Tibial nerve (tissue), 4 donors: ENCODE measurements at regions not wholly inside any gene's neighbourhood (a gene's known extent, or its start where the extent isn't known, plus 50 kb on each side); places are given as distances from the start of the nearest gene placed in this dataset.

ENCODE experiments used
- DNase-seq, 2 donors: peaks; one replicate each; pipeline ENCODE4 v3.0.0-alpha.2; 2019; ENCODE audit warnings: low spot score in 2 of 2
- H3K27ac ChIP-seq, 4 donors: fragments of 200-600 bp; sonication (generic) in 3 of 4; one replicate each; pipeline ENCODE4 v1.5.1; 2017 to 2019; ENCODE audit warnings: mild to moderate bottlenecking in 1 of 4
- H3K27me3 ChIP-seq, 2 donors: fragments of 200-600 bp; sonication (generic) in 1 of 2; one replicate each; pipeline versions ENCODE4 v1.5.1 to v1.6.0; 2017 to 2019
- H3K36me3 ChIP-seq, 3 donors: fragments of 200-600 bp; sonication (generic); one replicate each; pipeline ENCODE4 v1.5.1; 2018 to 2019
- H3K4me1 ChIP-seq, 4 donors: fragments of 200-600 bp; sonication (generic) in 3 of 4; one replicate each; pipeline ENCODE4 v1.5.1; 2017 to 2019
- H3K4me3 ChIP-seq, 4 donors: fragments of 200-600 bp; sonication (generic) in 3 of 4; one replicate each; pipeline ENCODE4 v1.5.1; 2017 to 2019; ENCODE audit warnings: mild to moderate bottlenecking in 1 of 4, moderate library complexity in 1 of 4
- H3K9me3 ChIP-seq, 4 donors: fragments of 200-600 bp; sonication (generic) in 3 of 4; one replicate each; pipeline ENCODE4 v1.5.1; 2017 to 2019
- EP300 ChIP-seq, 2 donors: sonication (generic); formaldehyde crosslinking; IDR thresholded peaks; one replicate each; pipeline ENCODE4 v1.6.1; 2017; ENCODE audit warnings: antibody characterized with exemption in 2 of 2, mild to moderate bottlenecking in 1 of 2
- POLR2A ChIP-seq, 2 donors: fragments of 450-650 bp; IDR thresholded peaks; one replicate each; pipeline ENCODE4 v1.6.1; 2017; ENCODE audit warnings: antibody characterized with exemption in 2 of 2, mild to moderate bottlenecking in 2 of 2, moderate library complexity in 2 of 2
- WGBS, 2 donors: methylation state at CpG; one replicate each; pipeline ENCODE4 v1.1.5; 2018; 5-methylcytosine and 5-hydroxymethylcytosine counted together
- TF ChIP-seq, protein P1 (sequence below), 5 experiments: fragments of 200-600 bp in 3 of 5; fragments of 450-650 bp in 2 of 5; sonication (generic) in 3 of 5; IDR thresholded peaks; one replicate each; pipeline ENCODE4 v1.5.1; 2016 to 2019; ENCODE audit warnings: antibody characterized with exemption in 5 of 5, mild to moderate bottlenecking in 3 of 5, moderate library complexity in 2 of 5

DNA sequence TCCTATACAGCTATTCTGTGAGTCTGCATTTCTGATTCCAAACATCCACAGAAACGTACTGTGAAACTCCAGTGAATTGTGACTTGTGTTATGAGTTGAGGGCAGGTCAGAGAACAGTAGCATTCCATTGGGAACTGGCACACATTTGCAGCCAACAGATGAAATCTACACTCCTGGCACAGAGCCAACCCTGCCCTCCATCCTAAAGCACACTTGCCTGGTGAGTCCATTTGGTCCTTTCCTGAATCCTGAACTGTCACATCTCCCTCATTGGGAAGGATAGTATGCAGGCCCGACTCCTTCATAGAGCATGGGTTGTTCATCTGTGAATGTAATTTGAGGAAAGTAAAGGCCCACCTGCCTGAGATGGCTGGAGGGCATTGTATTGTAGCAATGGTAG is 314.3 kb upstream of the RASGRP1 start:
- TF ChIP-seq EP300 (IDR thresholded peaks at IDR 0.05) = no peak
- TF ChIP-seq, protein P1, sequence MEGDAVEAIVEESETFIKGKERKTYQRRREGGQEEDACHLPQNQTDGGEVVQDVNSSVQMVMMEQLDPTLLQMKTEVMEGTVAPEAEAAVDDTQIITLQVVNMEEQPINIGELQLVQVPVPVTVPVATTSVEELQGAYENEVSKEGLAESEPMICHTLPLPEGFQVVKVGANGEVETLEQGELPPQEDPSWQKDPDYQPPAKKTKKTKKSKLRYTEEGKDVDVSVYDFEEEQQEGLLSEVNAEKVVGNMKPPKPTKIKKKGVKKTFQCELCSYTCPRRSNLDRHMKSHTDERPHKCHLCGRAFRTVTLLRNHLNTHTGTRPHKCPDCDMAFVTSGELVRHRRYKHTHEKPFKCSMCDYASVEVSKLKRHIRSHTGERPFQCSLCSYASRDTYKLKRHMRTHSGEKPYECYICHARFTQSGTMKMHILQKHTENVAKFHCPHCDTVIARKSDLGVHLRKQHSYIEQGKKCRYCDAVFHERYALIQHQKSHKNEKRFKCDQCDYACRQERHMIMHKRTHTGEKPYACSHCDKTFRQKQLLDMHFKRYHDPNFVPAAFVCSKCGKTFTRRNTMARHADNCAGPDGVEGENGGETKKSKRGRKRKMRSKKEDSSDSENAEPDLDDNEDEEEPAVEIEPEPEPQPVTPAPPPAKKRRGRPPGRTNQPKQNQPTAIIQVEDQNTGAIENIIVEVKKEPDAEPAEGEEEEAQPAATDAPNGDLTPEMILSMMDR (IDR thresholded peaks at IDR 0.05) = no peak
- TF ChIP-seq POLR2A (IDR thresholded peaks at IDR 0.05) = no peak
- 55 to 67% methylated on average over 2 of the region's 2 CpGs for WGBS, 2 donors
- Histone ChIP-seq H3K4me1 (peaks cover 0 to 41% (median 0%) of the 10 kb centered on the region in 4 donors), H3K9me3 (no peaks in the 10 kb centered on the region), H3K27me3 (no peaks in the 10 kb centered on the region), H3K36me3 (no peaks in the 10 kb centered on the region), H3K4me3 (no peak overlapping the region), H3K27ac (no peak overlapping the region)
- DNase-seq = no peak

DNA sequence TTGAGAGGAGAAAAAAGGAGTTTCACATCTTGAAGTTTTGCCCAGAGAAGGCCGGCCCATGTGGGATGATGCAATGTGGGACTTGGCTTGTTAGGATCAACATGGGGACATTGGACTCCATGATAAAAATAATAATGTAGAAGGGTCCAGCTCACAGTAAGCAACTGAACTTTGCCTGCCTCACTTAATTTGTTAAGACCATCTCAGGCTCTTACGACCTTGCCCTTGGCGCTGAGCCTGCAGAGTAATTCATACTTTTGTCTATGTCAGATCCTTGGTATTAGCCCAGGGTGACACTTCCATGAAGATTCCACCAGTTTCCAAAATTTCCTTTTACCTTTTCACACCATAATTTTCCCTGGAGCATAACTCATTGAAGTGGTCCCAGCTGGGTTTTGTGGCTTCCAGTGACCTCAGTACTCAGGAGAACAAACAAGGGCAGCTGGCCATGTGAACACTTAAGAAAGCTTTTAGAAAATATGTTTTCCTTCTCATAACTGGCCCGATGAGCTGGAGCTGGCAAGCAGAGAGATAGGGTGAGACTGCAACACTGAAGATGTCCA is 315.4 kb upstream of the RASGRP1 start:
- 65 to 70% methylated on average over 4 of the region's 4 CpGs for WGBS, 2 donors
- Histone ChIP-seq H3K27me3 (no peaks in the 10 kb centered on the region), H3K27ac (peak overlapping the region in 1 of 4 donors; percentile 56), H3K4me1 (peaks cover 0 to 47% (median 0%) of the 10 kb centered on the region in 4 donors), H3K4me3 (no peak overlapping the region), H3K36me3 (no peaks in the 10 kb centered on the region), H3K9me3 (no peaks in the 10 kb centered on the region)
- peak in 1 of 2 donors; percentile 49 for TF ChIP-seq EP300 (IDR thresholded peaks at IDR 0.05)
- TF ChIP-seq, protein P1 (IDR thresholded peaks at IDR 0.05) = no peak
- no peak for TF ChIP-seq POLR2A (IDR thresholded peaks at IDR 0.05)
- peak; percentile 52 to 64 for DNase-seq

DNA sequence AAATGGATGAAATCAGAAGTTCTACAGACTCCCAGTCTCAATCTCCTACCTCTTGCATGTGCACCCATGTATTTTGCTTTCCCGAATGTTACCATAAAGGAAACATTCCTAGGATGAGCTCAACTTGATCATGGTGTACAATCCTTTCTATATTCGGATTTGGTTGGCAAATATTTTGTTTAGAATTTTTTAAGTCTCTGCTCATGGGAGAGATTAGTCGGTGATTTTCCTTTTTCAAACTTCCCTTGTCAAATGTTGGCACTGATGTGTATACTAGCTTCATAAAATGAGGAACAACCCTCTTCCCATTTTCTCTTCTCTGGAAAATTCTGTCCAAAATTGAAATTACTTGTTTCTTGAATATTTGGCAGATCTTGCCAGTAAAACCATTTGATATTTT is 317.6 kb upstream of the RASGRP1 start:
- TF ChIP-seq POLR2A (IDR thresholded peaks at IDR 0.05) (no peak), EP300 (IDR thresholded peaks at IDR 0.05) (no peak)
- TF ChIP-seq, protein P1 (IDR thresholded peaks at IDR 0.05) = no peak
- DNase-seq = no peak
- WGBS, 2 donors = 32 to 50% methylated on average over 3 of the region's 3 CpGs
- H3K27ac ChIP-seq = no peak overlapping the region
- H3K4me1 ChIP-seq = peaks cover 0 to 67% (median 7%) of the 10 kb centered on the region in 4 donors
- H3K4me3 ChIP-seq = no peak overlapping the region
- H3K9me3 ChIP-seq = no peaks in the 10 kb centered on the region
- H3K36me3 ChIP-seq = no peaks in the 10 kb centered on the region
- H3K27me3 ChIP-seq = no peaks in the 10 kb centered on the region

DNA sequence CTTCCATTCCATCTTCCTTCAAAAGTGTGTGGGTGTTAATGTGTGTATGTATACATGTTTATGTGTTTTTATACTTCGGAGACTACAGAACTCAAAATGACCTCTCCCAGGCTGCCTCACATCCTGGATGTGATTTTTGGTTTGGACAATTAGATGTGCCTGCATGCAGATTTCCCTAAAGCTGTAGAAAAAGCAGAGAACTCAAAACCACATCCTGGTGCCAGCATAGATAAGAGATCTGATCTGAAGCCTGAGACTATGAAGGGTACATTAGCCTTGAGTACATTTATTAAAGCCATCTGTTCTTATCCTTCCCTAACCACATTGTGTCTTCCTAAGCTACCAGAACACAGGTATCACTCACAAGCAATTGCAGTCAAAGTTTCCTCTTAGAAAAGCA is 319.4 kb upstream of the RASGRP1 start:
- H3K27ac ChIP-seq = no peak overlapping the region
- WGBS, 2 donors = 37 to 56% methylated on average over 1 of the region's 1 CpG
- TF ChIP-seq EP300 (IDR thresholded peaks at IDR 0.05) (no peak), POLR2A (IDR thresholded peaks at IDR 0.05) (no peak)
- TF ChIP-seq, protein P1 (IDR thresholded peaks at IDR 0.05) = no peak
- H3K4me1 ChIP-seq = peaks cover 0 to 53% (median 7%) of the 10 kb centered on the region in 4 donors
- H3K4me3 ChIP-seq = no peak overlapping the region
- H3K36me3 ChIP-seq = no peaks in the 10 kb centered on the region
- H3K27me3 ChIP-seq = no peaks in the 10 kb centered on the region
- no peaks in the 10 kb centered on the region for H3K9me3 ChIP-seq
- DNase-seq = no peak

DNA sequence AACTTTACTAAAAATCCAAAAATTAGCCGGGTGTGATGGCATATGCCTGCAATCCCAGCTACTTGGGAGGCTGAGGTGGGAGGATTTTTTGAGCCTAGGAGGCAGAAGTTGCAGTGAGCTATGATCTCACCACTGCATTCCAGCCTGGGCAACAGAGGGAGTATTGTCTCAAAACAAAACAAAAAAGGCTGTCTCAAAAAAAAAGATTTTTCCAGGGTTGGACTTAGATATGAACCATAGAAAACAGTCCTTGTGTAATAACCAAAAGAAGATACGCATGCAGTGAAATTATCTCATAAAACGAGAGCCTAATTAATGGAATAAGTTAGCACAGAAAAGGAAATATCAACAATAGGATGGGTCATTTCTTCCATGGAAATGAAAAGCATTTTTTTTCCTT is 320.4 kb upstream of the RASGRP1 start:
- 27 to 29% methylated on average over 3 of the region's 3 CpGs for WGBS, 2 donors
- Histone ChIP-seq H3K27me3 (no peaks in the 10 kb centered on the region), H3K4me1 (peaks cover 0 to 42% (median 7%) of the 10 kb centered on the region in 4 donors), H3K27ac (peak overlapping the region in 1 of 4 donors; percentile 14), H3K4me3 (no peak overlapping the region), H3K9me3 (no peaks in the 10 kb centered on the region), H3K36me3 (no peaks in the 10 kb centered on the region)
- TF ChIP-seq POLR2A (IDR thresholded peaks at IDR 0.05) (no peak), EP300 (IDR thresholded peaks at IDR 0.05) (no peak)
- TF ChIP-seq, protein P1 (IDR thresholded peaks at IDR 0.05) = no peak
- no peak for DNase-seq
